Stimulated activated CD4-positive, alpha-beta T cell treated with anti-CD3 and anti-CD28 coated beads, Interleukin-4, amount 100 ng/mL, for 24 hours (primary cell): ENCODE measurements at regions not wholly inside any gene's neighbourhood (a gene's known extent, or its start where the extent isn't known, plus 50 kb on each side); places are given as distances from the start of the nearest gene placed in this dataset.

Experiments used
- DNase-seq: peaks from one replicate; pipeline ENCODE4 v3.0.0-alpha.2; 2020

DNA sequence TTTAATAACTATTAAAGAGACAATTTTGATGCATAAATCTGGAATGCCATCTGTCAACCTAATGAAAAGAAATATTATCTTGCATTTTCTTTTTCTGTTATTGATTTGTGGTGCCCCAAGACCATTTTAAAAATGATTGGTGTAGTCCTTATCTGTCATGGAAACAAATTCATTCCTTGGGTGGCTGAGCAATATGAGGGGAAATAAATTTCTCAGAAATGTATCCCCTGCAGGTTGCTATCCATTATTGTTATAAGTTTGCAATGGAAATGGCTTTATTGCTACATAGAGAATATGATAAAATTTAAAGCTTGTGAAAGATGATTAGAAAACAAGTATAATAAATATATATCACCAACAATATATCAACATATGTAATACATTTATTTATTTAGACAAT lies 607.0 kb downstream of the DNAJB9 start:
- DNase-seq, result no peak

GRCh38 chr7:109178342-109178741 lies 608.7 kb downstream of the DNAJB9 start:
- no peak for DNase-seq

GRCh38 chr7:109179601-109180000 lies 609.9 kb downstream of the DNAJB9 start:
- no peak for DNase-seq

GRCh38 chr7:109190766-109191398 lies 621.2 kb downstream of the DNAJB9 start:
- DNase-seq, result no peak

- DNase-seq, result no peak
Measured at GRCh38 chr7:109206196-109206595, 636.5 kb downstream of the DNAJB9 start.

GRCh38 chr7:109213081-109213480 lies 643.4 kb downstream of the DNAJB9 start:
- no peak for DNase-seq

GRCh38 chr7:109215341-109215740 lies 645.7 kb downstream of the DNAJB9 start:
- no peak for DNase-seq

GRCh38 chr7:109224100-109224499 lies 654.4 kb downstream of the DNAJB9 start:
- no peak for DNase-seq

DNA sequence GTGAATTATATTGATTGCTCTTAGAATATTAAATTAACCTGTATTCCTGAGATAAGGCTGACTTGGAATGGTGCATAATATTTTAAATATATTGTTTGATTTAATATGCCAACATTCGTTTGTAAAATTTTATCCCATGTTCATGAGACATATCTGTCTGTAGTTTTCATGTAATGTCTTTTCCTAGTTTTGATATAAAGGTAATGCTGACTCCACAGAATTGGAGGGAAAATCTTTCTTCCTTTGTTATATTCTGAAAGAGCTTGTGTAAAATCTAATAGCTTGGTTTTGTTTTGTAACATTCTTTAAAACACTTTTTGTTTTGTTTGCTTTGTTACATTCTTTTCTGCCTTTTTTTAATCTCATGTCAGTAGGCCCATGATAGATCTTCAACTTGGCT lies 657.0 kb downstream of the DNAJB9 start:
- DNase-seq, result no peak

DNA sequence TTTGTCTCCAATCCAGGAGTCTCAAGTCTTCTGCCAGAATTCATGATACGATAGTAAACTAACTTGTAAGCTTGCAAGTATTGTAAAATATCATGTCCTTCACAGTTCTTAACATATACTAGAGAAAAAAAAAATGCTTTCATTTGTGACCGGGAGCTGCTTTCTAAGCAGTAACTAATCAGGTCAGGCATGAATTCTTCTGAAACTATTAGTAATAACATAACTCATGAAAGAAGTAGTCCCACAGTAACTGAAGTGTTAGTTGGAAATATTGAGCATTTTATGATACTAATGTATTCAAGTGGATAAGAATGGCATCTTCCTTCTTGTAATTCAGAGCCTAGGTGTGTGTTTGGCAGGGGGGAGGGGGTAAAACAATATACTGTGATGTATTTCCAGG lies 665.6 kb downstream of the DNAJB9 start:
- no peak for DNase-seq

GRCh38 chr7:109246330-109247077 lies 676.8 kb downstream of the DNAJB9 start:
- DNase-seq, result no peak

- no peak for DNase-seq
Measured at GRCh38 chr7:109256762-109257560, 687.3 kb downstream of the DNAJB9 start.

GRCh38 chr7:109259151-109259550 lies 689.5 kb downstream of the DNAJB9 start:
- no peak for DNase-seq

GRCh38 chr7:109261781-109262180 lies 692.1 kb downstream of the DNAJB9 start:
- no peak for DNase-seq

GRCh38 chr7:109266610-109267009 lies 696.9 kb downstream of the DNAJB9 start:
- no peak for DNase-seq

- DNase-seq, result no peak
Measured at GRCh38 chr7:109276348-109276747, 706.7 kb downstream of the DNAJB9 start.

GRCh38 chr7:109282726-109283125 lies 713.1 kb downstream of the DNAJB9 start:
- no peak for DNase-seq

GRCh38 chr7:109284943-109285342 lies 715.3 kb downstream of the DNAJB9 start:
- no peak for DNase-seq

DNA sequence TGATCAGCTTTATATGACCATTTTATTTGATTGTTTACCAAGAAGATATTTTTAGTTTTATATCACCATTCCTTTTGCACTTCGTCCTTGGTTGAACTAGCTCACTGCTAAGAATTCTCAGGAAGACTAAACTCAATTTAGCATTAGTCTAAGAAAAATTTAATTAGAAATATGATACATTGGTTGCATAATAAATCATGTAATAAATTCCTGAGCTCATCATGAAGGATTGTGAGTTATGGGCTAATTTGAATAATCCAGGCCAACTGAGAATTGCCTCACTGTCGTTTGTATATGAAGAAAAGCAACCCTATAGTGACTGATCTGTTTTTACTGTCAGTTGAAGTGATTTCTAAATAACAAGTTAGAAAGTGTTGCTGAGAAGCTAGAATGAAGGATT lies 725.5 kb downstream of the DNAJB9 start:
- DNase-seq, result no peak

DNA sequence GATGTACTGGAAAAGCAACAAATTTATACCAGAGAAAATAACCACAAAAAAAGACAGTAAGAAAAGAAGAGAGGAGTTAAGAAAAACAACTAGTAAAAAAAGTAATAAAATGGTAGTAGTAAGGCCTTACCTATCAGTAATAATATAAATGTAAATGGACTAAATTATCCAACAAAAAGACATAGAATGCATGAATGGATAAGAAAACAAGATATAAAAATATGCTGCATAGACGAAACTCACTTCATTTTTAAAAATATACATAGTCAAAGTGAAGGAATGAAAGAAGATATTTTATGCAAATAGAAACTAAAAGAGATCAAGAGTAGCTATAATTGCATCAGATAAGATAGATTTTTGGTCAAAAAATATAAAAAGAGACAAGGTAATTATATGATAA lies 739.1 kb downstream of the DNAJB9 start:
- no peak for DNase-seq

- DNase-seq, result no peak
Measured at GRCh38 chr7:109309790-109310189, 740.1 kb downstream of the DNAJB9 start.

DNA sequence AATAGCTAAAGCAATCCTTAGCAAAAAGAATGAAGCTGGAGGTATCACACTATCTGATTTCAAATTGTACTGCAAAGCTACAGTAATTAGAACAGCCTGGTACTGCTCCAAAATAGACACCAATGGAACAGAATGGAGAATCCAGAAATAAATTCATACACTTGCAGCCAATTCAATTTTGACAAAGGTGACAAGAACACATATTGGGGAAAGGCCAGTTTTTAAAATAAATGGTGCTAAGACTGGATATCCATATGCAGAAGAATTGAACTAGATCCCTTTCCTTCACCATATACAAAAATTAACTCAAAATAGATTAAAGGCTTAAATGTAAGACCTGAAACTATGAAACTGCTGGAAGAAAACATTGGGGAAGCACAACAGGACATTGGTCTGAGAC lies 748.5 kb downstream of the DNAJB9 start:
- DNase-seq, result no peak

- no peak for DNase-seq
Measured at GRCh38 chr7:109322833-109323232, 753.2 kb downstream of the DNAJB9 start.

DNA sequence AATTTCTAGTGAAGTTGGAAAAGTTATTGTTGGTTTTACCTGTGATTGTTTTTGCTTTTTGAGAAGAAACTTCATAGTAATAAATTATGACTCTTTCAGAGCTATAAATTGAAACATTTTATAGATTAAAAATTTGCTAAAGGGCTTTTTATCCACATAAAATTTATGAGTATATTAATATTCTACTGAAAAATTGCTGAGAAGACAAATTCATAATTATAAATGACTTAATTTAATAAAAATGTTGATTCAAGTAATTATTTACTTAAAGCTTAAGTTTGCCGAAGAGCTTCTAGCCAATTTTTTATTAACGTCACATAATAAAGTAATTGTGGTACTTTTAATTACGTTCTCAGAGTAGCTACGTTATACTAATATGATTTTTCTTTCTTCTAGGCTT lies 761.7 kb downstream of the DNAJB9 start:
- no peak for DNase-seq
